NCI-H146 treated with DMSO at 0.1 percent for 48 hours (cell line): ENCODE measurements at regions not wholly inside any gene's neighbourhood (a gene's known extent, or its start where the extent isn't known, plus 50 kb on each side); places are given as distances from the start of the nearest gene placed in this dataset.

ENCODE experiments used
- DNase-seq: peaks from one replicate; lab custom pipeline; 2025; ENCODE audit not compliant: unreplicated experiment; lab: John Stamatoyannopoulos, UW

DNA sequence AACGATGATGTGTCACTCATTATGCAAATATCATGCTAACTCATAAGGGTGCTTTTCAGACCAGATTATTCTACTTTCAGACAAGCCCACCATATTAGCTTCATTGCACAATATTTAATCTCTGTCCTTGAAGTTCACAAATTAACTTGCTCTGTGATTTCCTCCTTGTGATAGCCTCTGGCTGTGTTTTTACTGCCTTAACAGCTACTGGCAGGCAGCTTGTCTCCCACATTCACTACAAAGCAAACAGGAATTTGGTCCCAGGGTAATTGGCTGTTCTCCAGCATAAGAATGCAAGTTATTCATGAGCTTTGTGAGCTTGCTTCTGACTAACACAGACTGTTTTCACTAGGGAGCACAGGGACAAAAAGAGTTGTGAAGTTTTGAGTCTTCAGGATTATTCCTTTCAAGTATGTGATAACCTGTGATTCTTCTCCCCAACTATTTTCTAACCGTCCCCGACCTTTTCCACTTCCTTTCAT lies 87.9 kb upstream of the HMCN1 start:
- DNase-seq, result no peak

DNA sequence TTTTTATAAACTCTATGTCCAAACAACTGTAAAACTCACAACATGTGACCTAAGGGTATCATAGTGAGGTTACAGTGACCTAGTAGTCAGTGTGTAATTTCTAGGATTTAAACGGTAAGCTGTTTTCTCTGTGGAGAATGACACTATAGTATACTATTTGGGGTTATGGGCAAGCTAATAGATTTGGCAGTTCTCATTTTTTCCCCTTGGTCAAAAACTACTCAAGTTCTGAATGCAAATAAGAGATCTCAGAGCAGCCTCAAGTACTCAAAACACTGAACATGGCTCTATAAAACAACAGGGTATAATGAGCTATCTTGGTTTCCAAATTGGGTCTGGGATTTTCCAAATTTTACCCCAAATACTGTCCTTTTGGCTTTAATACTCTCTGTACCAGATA lies 88.5 kb upstream of the HMCN1 start:
- no peak for DNase-seq

DNA sequence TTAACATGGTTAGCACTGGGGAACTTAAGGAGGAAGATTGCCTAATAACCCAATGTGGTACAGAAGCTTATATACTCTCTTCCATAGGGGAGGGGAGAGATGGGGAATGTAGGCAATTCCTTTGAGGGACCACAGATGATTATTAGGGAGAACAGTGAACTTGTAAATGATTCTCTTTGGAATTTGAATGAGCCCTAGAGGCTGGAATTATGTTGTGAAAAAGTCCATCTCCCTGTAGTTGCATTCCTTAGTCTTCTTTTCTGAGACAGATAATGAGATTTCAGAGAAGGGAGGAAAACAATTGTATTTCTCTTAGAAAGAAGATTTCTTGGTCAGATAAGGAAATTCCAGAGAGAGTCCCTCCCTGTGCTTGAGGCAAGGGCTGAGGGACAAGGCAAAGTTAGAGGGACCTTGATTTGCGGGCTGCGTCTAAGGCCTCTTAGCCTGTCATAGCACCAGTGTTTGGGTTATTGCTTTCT lies 89.0 kb upstream of the HMCN1 start:
- DNase-seq, result no peak

DNA sequence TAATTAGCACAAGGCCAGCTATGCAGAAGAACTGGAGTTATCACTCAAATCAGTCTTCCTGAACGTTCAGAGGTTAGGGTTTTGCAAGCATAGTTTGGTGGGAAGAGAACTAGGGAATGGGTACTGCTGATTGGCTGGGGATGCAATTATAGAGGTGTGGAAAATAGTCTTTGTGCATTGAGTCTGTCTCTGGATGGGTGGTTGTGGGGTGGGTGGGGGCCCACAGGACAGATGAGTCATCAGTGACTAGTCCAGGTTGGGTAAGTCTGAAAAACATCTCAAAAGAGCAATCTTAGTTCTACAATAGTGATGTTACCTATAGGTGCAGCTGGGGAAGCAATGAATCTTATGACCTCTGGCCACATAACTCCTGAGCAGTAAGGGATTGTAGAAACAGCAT lies 89.7 kb upstream of the HMCN1 start:
- DNase-seq, result no peak

DNA sequence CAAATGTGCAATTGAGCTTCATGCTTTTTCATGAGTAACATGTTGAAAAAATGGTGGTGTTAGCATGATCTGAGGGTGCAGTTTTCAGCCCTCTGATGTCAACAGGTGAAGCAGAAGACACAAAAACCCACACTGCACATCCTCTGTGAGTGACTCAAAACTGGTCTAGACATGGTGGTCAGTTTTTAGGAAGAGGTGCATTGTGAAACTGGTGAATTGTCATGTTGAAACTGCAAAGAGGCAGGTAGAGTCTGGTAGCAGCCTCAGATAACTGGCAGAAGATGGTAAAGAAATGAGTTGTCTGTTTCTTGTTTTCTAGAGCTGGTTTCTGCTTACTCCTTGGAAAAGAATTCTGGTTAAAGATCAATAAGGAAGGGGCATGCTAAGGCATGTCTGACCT lies 97.3 kb upstream of the HMCN1 start:
- no peak for DNase-seq

DNA sequence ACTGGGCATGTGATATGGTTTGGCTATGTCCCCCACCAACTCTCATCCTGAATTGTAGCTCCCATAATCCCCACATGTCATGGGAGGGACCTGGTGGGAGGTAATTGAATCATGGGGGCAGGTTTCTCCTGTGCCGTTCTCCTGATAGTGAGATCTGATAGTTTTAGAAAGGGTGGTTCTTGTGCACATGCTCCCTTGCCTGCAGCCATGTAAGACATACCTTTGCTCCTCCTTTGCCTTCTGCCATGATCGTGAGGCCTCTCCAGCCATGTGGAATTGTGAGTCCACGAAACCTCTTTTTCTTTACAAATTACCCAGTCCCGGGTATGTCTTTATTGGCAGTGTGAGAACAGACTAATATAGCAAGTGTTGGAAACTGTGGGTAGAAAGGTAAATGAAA lies 99.5 kb upstream of the HMCN1 start:
- no peak for DNase-seq

DNA sequence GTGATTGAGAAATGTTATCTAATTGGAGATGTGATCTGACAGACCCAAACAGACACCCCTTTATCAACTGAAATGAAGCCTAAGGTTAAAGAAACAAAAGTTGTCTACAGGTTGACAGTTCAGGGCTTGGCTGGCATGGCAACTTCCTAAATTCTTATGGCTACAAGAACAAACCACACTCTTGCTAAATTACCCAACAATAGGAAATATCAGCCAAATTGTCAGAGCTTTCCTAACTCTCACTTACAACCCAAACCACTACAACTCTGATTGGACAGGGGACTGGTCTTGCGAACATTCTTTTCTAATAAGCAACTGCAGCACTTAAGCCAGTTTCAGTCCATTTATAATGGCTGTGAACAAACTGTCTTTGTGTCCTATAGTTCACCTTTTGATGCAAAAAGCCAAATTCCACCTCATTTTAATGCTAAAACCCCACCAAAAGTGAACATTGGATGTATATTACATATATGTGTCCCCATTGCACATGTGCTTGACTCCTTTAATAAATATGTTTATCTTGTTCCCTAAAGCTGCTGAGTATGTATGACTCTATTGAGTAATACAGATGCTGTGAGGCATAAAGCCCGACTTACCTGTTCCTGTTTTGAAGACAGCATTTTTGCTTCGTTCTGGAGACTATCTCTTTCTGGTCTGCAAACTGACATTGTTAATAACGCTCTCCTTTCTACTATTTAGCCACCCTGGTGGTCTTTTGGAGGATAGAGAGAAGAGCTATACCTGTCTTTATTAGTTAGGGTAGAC lies 101.3 kb upstream of the HMCN1 start:
- no peak for DNase-seq

DNA sequence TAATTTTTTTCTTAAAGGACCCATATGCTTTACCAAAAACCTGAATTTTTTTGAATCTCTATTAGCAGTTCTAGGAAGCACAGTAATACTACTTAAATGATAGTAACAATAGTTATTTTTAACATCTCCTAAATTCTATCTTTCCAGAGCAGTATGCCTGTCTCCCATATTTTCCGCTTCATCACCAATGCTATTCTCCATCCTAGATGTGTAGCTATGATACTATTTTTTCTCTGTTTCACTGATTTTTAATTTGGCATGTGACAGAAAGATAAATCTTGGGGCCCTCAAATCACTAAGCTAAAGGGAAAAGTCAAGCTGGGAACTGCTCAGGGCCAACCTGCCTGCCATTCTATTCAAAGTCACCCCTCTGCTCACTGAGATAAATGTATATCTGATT lies 102.3 kb upstream of the HMCN1 start:
- DNase-seq, result no peak

DNA sequence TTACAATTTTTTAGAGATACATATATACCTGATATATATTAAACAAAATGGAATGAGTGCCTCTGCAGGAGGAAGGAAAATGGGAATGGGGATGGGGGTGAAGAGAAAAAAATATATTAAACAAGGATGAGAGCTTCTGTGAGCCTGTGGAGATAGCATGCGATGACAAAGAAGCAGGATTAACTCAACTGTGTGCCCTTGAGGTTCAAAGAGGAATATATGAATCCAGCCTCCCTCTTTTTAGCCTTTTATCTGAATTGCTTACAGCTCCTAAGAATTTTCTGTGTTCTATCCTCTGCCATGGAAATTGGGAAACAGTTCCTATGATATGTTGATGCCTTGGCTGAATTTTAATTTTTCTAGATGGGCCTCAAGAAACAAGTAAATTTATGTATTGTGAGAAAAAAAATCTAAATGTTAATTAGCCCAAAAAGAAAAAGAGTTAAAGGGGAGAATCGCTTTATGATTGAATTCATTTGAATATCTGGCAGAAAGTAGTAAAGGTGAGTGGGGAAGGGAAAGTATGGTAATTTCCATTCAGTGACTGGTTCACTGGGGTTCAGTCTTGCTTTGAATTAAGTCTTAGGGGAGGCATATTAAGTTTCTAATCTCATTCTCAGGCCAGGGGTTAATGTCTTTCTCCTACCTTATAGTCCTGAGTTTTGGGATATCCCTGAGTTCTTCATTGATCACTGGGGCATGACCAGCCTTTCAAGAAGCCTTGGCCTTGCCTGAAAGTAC lies 106.3 kb upstream of the HMCN1 start:
- DNase-seq, result no peak

DNA sequence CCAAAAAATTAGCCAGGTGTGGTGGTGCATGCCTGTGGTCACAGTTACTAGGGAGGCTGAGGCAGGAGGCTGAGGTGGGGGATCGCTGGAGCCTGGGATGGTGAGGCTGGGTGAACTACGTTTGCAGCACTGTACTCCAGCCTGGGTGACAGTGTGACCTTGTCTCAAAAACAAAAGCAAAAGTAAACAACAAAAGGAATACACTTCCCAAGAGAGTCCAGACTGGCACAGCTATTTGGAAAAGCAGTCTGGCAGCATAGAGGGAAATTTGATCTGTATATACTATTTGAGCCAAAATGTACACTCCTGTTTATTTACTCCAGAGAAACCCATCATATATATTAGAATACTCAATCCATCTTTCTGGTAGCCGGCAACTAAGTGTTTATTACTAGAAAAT lies 107.0 kb upstream of the HMCN1 start:
- DNase-seq, result no peak

DNA sequence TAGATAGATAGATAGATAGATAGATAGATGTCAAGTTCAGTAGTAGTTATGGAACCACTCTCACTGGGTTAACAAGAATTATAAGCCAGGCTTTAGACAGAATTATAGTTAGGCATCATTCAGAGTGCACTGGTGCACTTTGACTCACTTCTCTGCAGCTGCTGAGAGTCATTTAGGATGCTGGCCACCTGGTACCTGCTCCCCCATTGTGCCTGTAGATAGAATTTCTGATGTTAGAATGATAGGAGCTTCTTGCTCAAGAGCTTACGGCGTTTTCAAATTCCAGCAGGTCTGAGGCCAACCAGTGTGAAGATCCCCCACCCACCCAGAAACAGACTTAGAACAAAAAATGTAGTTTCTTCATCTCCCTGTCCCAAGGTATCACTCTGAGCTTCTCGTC lies 107.8 kb upstream of the HMCN1 start:
- DNase-seq, result no peak

DNA sequence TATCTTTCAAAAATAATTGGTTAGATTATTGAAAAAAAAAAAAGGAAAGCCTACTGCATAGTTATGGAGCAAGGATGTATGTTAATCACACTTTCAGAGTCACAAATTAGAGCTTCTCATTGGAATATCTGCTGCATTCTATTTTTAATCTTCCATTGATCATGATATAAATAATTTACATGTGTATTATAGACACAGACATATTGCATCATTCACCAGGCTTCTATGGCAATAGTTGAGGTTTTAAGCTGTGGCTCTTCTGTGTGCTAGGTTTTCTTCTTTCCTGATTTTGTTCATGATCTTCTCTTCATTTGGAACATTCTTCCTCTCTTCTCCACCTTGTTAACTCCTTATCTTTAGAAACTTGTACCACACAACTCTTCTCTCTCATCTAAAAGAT lies 123.2 kb upstream of the HMCN1 start:
- DNase-seq, result no peak

DNA sequence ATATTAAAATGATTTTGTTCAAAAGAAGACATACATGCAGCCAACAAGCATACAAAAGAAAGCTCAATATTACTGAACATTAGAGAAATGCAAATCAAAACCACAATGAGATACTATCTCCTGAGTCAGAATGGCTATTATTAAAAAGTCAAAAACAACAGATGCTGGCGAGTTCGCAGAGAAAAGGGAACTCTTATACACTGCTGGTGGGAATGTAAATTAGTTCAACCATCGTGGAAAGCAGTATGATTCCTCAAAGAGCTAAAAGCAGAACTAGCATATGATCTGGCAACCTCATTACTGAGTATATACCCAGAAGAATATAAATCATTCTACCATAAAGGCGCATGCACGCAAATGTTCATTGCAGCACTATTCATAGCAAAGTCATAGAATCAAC lies 126.0 kb upstream of the HMCN1 start:
- DNase-seq, result no peak

DNA sequence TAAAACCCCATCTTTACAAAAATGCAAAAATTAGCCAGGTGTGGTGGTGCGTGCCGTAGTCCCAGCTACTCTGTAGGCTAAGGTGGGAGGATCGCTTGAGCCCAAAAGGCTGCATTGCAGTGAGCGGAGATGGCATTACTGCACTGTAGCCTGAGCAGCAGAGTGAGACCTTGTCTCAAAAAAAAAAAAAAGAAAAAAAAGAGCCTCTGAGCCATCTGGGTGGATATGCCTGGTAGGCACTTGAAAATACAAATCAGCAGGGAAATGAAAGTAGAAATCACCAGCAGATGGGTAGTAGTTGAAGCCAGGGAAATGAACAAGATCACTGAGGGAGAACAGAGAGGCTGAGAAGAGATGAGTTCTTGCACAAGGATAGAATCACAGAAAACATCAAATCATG lies 131.0 kb upstream of the HMCN1 start:
- no peak for DNase-seq

DNA sequence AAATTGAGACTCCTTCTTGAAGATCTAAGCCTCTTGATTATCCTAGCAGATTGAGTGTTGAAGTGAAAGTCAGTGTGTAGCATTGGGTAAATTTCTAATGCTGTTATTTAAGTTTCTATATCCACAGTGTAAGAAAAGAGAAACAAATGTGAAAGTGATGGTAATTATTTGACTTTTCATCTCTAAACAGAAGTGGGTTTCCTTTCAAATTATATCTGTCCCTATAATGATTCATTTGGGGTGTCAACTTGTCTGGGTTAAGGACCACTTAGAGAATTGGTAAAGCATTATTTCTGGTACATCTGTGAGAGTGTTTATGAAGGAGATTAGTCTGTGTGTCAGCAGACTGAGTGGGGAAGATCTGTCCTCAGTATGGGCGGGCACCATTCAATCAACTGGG lies 133.0 kb upstream of the HMCN1 start:
- no peak for DNase-seq

DNA sequence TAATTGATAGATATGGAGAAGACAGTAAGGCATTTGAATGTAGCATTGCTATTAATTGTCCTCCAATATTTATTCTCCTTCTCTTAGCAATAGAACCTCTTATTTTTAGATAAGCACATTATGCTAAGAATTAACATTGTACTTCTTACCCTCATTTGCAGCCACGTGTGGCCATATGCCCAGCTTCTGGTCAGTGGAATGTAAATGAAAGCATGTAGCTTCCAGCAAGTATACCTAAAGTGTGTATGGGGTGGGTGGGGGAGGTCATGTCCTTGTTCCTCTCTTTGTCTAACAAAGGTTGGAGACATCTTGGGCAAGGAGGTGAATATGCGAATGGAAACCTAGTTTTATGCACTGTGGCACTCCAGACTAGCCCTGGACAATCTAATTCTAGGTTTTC lies 133.6 kb upstream of the HMCN1 start:
- DNase-seq, result no peak

DNA sequence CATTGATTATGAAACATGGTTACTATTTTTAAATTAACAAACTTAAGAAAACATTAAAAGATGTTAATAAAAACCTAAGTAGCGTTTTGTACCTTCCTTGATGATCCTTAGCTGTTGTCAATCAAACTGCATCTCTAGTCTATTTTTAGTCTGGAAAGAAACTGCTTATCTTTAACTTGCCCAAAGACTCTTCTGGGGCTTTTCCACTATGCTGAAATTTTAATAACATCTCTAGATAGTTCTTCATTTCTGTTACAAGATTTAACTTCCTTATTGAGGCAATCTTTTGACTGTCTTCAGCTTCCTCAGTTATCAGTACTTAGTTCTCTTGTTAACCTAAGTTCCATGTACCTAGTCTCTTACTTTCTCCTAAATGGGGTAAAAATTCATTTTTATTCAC lies 135.9 kb upstream of the HMCN1 start:
- DNase-seq, result no peak

DNA sequence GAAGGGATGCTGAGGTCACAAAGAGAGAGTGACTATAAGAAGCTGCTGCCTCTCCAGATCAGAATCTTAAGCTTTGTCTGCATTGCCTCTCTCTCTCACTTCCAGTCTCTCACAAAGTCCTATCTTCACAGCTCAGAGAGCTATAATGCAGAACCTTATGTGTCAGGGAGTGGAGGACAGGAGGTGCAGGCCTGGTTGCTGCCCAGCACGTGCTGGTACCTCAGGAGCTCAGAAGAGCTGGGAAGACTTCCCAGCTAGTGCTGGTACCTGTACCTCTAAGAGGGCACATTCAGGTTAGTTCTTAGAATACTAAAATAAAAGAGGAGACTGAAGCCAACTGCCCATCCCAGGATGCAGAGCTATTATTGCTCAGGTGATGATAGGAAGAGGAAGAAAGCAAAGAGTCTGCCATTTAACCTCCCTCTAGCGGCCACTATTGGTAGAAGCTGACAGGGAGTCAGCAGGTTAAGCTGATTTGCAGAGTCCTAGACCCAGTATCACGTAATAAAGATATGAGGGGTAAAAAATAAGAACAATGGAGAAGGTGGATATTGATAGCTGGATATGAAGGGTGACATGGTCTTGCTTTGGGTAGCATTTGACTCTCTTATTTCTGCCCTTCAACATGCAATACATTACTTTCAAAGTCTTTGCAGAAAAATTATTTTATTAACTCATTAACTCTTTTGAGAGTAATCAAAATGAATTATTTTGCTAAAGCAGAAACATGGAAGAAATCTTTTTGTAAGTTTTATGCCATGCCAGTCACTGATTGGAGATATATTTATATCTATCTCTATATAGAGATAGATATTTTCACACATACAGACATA lies 138.1 kb upstream of the HMCN1 start:
- peak; percentile 15 for DNase-seq

DNA sequence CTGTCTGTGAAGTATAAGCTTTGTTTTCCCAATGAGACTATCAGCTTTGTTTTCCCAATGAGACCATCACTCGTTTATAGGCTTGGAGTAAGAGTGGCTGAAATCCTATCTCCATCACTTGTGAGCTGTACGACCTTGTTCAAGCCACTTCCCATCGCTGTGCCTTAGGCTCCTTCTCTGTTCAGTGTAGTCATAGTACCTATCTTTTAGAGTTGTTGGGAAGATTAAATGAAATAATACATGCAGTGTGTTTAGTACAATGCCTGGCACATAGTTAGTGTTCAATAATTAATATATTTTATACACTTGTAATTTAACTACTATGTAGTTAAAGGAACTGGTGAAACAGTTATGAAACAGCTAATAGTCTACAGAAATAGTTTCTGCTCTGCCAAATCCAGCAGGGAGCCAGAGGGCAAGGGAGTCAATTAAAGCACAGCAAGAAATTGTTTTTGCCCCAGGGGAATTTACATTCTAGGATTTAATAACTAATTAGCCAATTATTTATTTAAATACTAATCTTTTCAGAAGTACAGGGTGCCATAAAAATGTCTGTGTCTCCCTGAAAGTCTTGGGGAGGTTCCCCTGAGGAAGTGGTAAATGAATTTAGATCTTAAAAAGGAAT lies 139.3 kb upstream of the HMCN1 start:
- peak; percentile 26 for DNase-seq

DNA sequence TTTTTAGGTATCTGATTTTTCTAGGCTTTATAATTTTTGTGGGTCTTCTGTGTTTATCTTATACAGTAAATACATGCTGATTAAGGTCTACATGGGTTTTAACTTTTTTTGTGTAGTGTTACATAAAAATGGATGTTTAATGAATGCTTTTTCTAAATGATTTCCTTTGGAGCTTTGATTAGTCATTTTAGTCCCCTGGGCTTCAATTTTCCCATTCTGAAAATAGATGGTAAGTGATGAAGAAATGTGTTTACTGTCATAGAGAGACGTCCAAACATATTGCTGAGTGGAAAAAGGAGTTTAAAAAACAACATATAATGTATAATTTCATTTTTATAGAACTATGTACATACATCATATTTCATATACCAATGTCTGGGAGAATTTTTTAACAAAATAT lies 140.9 kb upstream of the HMCN1 start:
- no peak for DNase-seq

DNA sequence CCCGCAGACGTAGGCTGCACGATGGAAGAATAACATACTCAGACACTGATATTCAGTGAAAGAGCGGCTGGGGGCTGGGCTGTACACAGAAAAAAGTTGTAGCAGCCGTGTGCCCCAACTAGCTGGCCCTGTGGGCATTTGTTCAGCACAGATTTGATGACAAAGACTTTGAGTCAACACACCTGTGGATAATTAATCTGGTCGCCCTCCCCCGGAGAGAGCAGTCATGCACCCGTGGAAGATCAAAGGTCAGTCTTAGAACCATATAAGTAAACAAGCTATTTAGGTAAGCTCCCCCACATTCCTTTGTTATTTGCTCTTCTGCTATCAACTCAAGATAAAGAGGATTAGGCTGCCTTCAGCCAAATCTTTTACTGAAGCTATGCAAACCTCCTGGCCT lies 148.4 kb upstream of the HMCN1 start:
- DNase-seq, result no peak
